NK-92 (cell line): ENCODE measurements at regions not wholly inside any gene's neighbourhood (a gene's known extent, or its start where the extent isn't known, plus 50 kb on each side); places are given as distances from the start of the nearest gene placed in this dataset.
"Not testable (repeated sequence)": the region's sequence is repeated elsewhere in the genome, so short reads cannot be mapped to it uniquely, and the experiment has no call there.

Experiments
- DNase-seq: peaks from one replicate; lab custom pipeline; 2025; ENCODE audit not compliant: unreplicated experiment; lab: John Stamatoyannopoulos, UW

DNA sequence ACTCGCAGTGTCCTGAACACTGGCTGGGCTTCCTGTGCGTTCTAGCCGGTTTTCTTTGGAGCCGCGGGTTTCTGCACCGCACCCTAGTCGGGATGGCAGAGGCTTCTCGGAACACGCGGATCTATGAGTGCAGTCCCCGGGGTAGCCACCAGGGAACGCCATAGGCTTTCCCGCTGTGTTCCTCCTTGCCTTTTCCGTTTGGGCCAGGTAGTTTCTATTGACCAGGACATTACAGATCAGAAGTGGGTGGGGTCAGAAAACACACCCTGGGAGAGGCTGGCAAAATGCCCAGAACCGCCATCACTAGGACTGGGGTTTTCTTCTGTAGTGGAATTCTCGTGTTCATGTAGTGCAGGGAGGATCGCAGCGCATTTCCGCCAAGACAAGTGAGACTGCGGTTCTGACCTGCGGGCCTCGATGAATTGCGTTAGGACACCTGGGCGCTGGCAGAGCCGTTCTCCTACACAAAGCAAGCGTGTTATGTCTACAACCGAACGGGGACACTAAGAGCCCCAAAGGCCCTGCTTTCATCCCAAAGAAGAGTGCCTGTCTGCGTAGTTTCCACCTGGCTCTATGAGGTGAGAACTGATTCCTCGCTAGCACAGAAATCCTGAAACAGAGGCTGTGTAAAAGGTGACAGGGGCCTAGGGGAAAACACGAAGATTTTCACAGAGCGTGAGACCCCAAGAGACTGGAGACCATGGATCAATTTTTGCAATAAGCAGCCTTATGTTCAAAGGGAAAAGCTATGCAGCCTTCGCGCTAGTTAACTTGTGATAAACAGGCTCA, 121.5 kb downstream of the PPIAL4G start:
- DNase-seq, result not testable (repeated sequence)

DNA sequence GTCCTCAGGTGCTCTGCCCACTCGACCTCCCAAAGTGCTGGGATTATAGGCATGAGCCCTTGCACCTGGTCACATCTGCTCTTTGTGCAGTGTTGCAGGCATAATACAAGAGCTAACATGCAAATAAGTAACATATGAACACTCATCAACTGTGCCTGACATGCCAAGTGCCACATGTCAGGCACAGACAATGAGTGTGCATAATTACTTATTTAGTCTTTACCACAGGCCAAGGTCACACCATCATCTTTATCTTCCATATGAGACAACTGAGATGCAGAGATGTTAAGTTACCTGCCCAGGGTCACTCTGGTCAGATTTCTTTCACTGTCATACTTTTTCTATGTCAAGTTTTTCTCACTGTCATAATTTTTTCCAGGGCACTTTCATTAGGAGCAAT, 126.1 kb downstream of the PPIAL4G start:
- DNase-seq, result no peak

DNA sequence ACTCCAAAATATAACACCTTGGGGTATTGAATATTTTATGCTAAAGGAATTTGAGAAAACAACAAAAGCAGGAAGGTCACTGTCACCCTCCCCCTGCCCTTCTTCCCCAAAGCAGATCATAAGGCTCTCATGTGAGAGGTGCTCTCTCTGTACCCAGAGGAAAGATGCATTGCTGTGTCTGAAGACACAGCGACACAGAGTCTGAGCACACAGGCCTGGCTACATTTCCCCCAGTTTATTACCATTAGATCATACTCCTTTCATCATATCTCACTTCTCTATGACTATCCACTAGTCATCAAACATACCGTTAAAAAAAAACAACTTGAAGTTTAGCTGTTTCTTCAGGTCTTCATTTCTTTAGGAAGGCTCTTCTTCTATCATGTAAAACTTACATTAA, 127.1 kb downstream of the PPIAL4G start:
- no peak for DNase-seq

DNA sequence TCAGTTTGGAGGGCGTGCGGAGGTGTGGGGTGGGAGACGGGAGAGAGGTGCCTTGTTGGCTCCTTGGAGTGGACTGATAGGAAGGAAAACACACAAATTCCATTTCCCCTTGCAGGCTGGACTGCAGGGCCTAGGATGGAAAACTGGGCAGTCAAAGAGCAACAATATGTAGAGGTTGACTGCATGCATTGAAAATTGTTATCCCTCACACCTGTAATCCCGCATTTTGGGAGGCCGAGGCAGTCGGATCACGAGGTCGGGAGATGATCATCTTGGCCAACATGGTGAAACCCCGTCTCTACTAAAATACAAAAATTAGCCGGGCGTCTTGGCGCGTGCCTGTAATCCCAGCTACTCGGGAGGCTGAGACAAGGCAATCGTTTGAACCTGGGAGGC, 128.2 kb downstream of the PPIAL4G start:
- DNase-seq, result no peak

DNA sequence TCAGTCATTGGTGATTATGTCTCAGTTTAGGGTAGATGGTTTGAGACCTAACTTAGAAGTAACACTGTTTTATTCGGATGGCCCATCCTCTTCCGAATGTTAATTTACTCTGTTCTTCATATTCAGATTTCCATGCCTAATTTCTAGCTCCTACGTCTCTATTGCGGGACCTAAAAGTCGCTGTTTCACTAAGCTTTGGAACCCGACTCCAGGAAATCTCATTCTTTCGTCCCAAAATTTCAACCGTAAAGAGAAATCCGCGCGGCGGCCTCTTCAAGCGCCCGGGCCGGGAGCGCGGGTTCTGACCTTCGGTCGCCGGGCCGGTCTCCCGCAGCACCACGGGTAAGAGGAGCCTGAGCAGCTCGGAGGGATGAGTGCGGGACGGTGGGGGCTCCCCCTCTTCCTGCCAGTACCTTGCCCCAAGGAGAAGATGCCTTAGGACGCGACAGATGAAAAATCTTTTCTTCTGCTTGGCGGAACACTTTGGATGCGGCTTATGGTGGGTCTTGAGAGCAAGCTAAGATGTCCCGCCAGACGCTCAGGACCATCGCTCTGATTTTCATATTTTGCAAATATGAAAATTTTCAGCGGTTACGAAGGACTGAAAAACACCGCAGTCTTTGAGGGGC, 128.7 kb downstream of the PPIAL4G start:
- no peak for DNase-seq

DNA sequence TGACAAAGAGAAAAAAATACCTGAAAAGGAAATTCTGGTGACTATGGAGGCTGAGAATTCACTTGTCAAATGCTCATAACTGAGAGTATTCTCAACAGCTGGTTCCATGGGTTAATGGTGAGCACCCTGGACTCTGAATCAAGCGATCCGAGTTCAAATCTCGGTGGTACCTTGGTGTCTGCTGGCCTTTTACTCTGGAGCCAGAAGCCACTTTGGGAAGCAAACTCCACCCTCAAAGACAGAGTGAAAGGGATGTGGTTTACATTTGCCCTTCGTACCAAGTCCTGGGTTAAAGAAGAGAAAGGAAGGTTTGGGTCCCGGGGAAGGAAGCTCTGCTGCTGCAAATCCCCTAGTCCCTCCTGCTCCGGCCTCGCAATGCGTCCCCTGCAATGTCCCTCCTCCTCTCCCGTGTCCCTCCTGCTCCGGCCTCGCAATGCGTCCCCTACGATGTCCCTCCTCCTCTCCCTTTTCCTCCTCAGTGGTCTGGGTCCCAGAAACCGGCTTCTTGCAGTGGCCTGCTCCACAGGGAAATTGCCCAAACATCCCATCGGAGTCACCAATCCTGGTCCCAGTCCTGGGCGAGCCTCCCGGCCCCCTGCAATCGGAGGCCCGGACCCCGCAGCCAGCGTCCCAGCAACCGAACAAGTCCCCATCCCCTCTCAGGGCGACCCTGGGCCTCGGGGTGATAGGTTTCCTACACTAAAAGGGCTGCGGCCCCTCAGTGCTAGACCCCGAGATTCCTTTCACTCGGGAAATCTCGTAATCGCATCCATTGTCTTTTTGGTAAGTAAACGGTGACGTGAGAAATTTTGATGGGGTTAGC, 129.4 kb downstream of the PPIAL4G start:
- DNase-seq, result no peak

DNA sequence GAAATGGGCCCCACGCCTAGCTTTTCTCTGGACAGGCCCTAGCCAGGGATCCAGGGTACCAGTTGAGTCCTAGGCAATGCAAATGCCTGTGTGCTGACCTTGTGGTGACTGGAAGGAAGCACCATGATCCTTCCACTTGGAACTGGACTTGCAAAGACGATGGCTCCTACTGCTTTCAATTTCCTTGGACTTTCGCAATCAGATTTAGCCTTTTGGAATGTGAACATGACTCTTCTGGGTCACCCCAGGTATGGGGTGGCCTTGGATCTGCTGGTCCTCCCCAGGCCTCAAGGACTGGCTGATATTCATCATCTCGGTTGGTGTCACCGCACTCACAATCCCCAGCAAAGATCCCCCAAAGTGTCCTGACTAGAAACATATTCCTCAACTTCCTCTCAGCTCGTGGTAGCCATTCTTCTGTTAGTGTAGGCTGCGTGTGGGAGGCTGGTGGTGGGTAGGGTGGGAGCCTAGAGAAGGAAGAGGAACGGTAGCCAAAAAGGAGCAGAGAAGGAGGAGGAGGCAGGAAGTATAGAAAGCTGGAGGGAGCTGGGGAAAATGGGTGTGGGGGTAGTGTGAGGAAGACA, 130.5 kb downstream of the PPIAL4G start:
- DNase-seq, result no peak

DNA sequence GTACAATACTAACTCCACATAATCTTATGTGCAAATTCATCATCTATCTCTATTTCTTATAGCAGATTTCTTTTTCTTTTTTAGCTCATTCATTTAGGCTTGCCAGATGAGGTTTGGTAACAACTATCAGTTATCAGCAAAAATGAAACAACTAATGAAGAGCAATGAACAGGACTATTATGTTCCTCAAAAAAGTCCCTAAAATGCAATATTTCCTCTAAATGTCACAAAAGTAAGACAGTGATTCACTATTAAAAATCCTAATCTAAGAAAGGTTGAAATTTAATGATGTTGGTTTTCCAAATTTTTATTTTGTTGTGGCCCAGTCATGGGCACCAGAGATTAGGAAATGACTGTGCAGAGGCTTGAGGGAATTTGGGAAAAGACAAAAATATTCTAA, 135.3 kb downstream of the PPIAL4G start:
- DNase-seq, result no peak

DNA sequence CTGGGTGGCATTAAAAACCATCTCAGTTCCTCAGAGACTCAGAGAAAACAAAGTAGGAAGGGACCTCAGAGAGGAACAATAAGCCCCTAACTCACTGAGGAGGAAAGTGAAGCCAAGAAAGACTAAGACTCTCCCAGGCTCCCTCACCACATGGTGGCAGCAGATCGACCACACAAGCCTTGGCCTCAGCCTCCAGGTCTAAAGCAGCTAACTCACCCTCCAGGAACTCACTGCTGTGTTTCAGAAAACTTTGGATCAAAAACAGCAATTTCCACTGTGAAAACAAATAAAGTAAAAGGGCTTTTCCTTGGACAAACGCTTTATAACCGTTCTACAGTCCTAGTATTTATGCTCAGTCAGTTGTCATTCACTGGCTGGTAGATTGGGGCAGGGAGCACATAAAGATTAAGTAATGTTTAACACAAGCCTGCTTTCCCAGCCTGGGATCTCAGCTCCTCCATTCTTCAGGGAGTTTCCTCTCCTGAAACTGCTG, 137.4 kb downstream of the PPIAL4G start:
- not testable (repeated sequence) for DNase-seq

DNA sequence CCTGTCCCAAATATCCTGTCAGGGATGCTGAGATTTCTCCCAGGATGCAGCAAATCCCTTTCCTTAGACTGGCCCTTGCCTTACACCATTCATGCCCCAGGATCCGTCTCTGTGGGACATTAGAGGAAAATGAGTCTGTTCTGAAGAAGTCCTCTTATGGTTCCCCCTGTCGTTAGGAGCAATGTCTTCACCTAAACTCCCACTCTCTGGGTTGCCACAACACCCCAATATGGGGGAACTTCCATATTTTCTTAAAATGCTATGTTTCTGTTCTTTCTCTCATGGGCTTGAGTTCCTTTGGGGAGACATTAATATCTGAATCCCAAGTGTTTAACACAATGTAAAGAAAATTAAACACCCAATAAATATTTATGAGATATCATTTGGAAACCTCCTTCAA, 138.5 kb downstream of the PPIAL4G start:
- not testable (repeated sequence) for DNase-seq

DNA sequence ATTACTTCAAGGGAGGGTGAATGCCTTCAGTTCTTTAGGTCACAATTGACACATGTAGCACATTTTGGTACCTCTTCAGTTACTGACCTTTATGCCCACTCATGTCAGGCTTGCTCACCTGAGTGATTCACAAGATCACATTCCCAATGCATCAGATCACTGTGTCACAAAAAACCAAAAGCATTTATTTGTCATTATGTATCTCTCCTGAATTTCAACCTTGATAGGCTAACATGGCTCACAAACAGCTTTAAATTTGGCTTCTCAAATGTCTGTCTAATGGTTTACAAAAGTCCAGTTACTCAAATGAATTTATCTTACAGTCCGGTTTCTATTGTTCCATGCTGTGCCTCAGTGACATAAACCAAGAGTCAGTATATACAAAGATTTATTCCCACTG, 141.4 kb downstream of the PPIAL4G start:
- not testable (repeated sequence) for DNase-seq

DNA sequence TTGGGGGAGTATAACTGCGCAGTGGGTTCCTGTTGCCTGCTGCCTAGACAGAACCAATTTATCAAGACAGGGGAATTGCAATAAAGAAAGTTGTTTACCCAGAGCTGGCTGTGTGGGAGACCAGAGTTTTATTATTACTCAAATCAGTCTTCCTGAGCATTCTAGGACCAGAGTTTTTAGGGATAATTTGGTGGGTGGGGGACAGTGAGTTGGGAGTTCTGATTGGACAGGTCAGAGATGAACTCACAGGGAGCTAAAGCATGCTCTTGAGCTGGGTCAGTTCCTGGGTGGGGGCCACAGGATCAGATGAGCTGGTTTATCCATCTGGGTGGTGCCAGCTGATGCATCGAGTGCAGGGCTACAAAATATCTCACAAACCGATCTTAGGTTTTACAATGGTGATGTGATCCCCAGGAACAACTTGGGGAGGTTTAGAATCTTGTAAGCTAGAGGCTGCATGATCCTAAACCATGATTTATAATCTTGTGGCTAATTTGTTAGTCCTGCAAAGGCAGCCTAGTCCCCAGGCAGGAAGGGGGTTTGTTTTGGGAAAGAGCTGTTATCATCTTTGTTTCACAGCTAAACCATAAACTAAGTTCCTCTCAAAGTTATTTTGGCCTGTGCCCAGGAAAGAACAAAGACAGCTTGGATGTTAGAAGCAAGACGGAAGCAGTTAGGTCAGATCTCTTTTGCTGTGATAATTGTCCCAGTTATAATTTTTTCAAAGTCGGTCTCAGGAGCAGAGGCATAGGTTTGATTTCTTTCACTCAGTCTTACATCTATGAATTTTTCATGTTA, 146.8 kb downstream of the PPIAL4G start:
- DNase-seq, result not testable (repeated sequence)

DNA sequence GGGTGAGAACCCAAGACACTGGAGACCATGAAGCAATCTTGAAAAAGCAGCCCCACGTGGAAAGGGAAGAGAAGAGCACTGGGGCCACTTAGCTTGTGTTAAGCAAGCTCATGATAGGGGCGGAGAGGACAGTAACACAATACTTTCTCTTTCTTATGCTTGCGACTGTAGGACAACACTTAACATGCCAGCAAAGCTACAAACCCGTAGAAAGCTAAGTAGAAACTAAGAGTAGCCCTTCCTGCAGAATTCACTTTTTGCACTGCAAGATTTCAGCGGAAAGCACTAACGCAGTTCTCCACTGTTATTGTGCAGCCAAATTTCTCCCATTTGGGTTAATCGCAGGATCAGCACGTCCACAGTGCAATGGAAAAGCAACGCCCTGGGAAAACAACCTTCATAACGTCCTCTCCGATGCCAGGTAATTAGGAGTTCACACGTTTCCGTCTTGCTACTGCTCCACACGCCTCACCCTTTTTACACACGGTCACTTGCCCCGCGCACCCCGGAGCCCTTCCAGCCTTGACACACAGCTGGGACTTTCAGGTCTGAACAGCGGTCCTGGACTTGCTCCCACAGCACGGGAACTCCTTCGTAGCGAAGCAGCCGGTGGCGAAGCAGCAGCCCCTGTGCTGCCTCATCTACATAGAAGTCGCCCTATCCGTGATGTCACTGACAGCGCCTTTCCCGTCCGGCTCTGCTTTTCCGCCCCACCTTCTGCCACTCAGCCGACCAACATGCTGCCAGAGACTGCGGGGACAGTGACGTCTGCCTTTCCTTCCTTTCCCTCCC, 148.6 kb downstream of the PPIAL4G start:
- DNase-seq, result no peak

DNA sequence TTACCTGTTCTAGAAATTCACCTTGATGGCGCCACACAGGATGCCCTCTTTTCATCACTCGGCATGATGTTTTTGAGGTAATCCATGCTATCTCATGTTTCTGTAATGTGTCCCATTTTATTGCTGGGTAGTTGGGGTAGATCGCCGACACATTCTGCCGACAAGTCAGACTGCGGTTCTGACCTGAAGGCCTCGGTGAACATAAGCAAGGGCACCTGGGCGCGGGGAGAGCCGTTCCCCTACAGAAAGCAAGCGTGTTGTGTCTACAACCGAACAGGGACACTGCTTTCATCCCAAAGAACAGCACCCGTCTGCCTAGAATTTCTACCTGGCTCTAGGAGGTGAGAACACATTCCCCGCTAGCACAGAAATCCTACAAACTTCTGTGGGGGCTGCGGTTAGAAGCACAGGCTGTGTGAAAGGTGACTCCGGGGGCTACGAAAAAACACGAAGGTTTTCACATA, 149.2 kb downstream of the PPIAL4G start:
- DNase-seq, result no peak

DNA sequence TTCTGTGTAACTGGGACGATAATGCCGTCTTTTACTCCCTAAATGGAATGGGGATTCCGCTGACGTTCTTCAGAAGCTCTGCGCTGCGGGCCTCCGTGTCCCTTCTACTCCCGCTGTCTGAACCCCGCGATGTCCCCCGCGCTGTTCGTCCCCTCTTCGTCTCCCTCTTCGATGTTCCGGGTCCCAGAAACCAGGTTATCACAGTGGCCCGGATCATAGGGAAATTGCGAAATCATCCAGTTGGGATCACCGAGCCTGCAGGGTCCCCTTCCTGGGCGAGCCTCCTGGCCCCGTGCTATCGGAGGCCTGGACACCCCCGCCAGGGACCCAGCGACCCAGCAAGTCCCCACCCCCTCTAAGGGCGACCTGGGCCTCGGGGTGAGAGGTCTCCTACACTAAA, 154.2 kb downstream of the PPIAL4G start:
- no peak for DNase-seq

DNA sequence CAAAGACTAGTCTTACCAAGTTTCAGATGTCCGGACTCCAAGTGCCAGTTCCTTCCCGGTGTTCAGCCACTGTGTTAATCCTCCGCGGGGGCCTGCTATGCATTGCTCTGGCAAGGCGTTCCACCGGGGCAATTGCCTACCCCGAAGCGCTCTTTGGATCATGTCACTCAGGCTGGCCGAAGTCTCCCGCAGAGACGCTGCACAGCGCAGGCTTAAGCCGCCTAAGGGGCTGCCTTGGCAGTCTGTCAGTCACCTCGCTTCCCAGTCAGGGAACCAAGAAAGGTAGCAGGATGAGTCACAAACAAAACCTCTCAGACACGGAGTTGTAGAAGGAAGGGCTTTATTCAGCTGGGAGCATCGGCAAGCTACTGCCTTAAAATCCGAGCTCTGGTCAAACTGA, 158.1 kb downstream of the PPIAL4G start:
- not testable (repeated sequence) for DNase-seq

DNA sequence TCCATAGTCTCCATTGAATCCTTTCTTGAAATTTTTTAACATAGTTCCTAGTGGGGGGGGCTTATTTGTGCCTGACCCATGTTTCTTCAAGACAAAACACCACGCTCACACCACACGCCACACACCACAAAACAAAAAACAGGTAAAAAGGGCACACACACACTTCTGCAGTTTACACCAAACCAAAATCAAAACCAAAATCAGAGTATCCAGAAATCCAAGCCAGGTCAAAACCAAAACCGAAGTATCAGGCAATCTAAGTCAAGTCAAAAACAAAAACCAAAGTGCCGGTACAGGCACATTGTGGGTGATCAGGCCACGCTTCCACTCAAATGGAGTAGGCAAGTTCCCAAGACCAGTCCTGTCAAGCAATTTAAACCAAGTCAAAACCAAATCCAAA, 158.6 kb downstream of the PPIAL4G start:
- not testable (repeated sequence) for DNase-seq

DNA sequence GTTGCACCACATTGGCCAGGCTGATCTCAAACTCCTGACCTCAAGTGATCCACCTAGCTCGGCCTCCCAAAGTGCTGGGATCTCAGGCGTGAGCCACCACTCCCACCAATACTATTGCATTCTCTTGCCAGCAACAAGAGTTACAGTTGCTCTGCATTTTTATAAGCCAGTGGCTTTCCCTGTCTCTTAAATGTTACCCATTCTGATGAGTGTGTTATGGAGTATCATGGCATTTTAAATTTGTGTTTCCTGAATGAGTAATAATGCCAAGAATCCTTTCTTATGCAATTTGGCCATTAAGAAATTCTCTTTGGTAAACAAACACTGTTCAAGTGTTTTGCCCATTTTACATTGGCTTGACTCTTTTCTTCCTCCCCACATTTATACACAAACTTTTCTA, 163.0 kb downstream of the PPIAL4G start:
- DNase-seq, result not testable (repeated sequence)

DNA sequence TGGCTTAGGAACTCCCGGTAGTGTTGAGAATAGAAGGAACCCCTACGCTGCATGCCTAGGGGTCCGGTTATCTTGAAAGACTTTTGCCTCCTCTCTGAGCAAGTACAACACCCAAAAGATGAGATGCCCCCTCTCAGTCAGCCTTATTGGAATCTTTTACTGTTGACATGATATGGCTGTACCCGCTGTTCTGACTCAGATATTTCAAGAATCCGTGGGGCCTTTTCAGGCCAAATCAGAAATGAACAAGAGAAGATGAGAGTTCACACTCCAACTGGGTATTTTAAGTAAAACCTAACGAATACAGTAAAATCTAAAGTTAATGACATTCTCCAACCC, 164.2 kb downstream of the PPIAL4G start:
- DNase-seq, result no peak
